HepG2 (cell line): ENCODE measurements at regions not wholly inside any gene's neighbourhood (a gene's known extent, or its start where the extent isn't known, plus 50 kb on each side); places are given as distances from the start of the nearest gene placed in this dataset.

ENCODE experiments used
- ATAC-seq: fragments of 200-7000 bp; cut with Tn5 transposase; 3 replicates; pipeline ENCODE4 v1.9.1; 2020; ENCODE audit warnings: mild to moderate bottlenecking, moderate library complexity
- BruUV-seq: library from RNA; stranded (reverse); fragments of 400-500 nt; replicated peaks from 2 replicates; lab custom pipeline; 2021; lab: Mats Ljungman, UMichigan
- CTCF ChIA-PET: fragments of 300-600 bp; formaldehyde crosslinking; extraction: SDS; loops from one replicate; lab custom pipeline; 2021; ENCODE audit warnings: low total read pairs, inconsistent platforms, low intra/inter-chr PET ratio; lab: Yijun Ruan, JAX
- POLR2A ChIA-PET: fragments of 350-600 bp; sonication (Branson Sonifier 250); formaldehyde crosslinking; loops from one replicate; lab custom pipeline; 2020; ENCODE audit warnings: antibody characterized with exemption, inconsistent platforms; lab: Yijun Ruan, JAX
- DNase-seq: peaks from one replicate; pipeline ENCODE4 v3.0.0-alpha.2; 2015; ENCODE audit warnings: low spot score
- FAIRE-seq: peaks from 3 replicates; lab custom pipeline; 2011; peaks lifted over from hg19 to GRCh38; lab: Jason Lieb, UNC
- H2AFZ ChIP-seq: one replicate; pipeline ENCODE4 v1.6.1; 2011; ENCODE audit warnings: low read length, inconsistent platforms
- H3K27ac ChIP-seq: fragments of 300-600 bp; 3 replicates; pipeline ENCODE4 v1.8.0; 2011; ENCODE audit warnings: mixed run types, mild to moderate bottlenecking, mixed read lengths, low read length, inconsistent platforms; ENCODE audit not compliant: insufficient read depth; ENCODE audit errors: extremely low read length
- H3K27me3 ChIP-seq, 2 experiments: fragments of 200-600 bp in 1 of 2; 2 replicates in 1 of 2; 3 replicates in 1 of 2; pipeline versions ENCODE4 v1.6.0 to v1.8.0; 2011; ENCODE audit warnings: low read length in 2 of 2, mild to moderate bottlenecking in 2 of 2, moderate library complexity in 2 of 2, inconsistent platforms in 1 of 2; ENCODE audit not compliant: insufficient read depth in 2 of 2, control insufficient read depth in 1 of 2
- H3K36me3 ChIP-seq, 2 experiments: fragments of 200-600 bp in 1 of 2; replicated peaks in 1 of 2; 2 replicates in 1 of 2; 3 replicates in 1 of 2; pipeline versions ENCODE4 v1.5.1 to v1.8.0; 2011; ENCODE audit warnings: low read length in 2 of 2, inconsistent platforms in 1 of 2; ENCODE audit not compliant: insufficient read depth in 2 of 2, control insufficient read depth in 1 of 2
- H3K4me1 ChIP-seq: 2 replicates; pipeline ENCODE4 v1.5.1; 2012; ENCODE audit warnings: low read length, inconsistent platforms; ENCODE audit not compliant: insufficient read depth
- H3K4me2 ChIP-seq: 2 replicates; pipeline ENCODE4 v1.6.0; 2011; ENCODE audit warnings: low read depth, low read length, inconsistent platforms
- H3K4me3 ChIP-seq, 3 experiments: fragments of 200-600 bp in 1 of 3; sonication (generic), shearing (Covaris generic) in 1 of 3; replicated peaks in 1 of 3; 2 replicates each; pipeline ENCODE4 v1.5.1; 2011 to 2016; ENCODE audit warnings: low read length in 3 of 3, inconsistent platforms in 2 of 3, low read depth in 2 of 3, mild to moderate bottlenecking in 2 of 3, control low read depth in 1 of 3, mixed read lengths in 1 of 3; ENCODE audit not compliant: insufficient read depth in 1 of 3
- H3K79me2 ChIP-seq: one replicate; pipeline ENCODE4 v1.6.1; 2011; ENCODE audit warnings: low read length, inconsistent platforms; ENCODE audit not compliant: insufficient read depth
- H3K9ac ChIP-seq: 2 replicates; pipeline ENCODE4 v1.6.0; 2011; ENCODE audit warnings: mild to moderate bottlenecking, low read depth, low read length, inconsistent platforms; ENCODE audit not compliant: insufficient read depth
- H3K9me3 ChIP-seq: 2 replicates; pipeline ENCODE4 v1.5.1; 2012; ENCODE audit warnings: mild to moderate bottlenecking, low read length
- H4K20me1 ChIP-seq: 2 replicates; pipeline ENCODE4 v1.6.0; 2011; ENCODE audit warnings: inconsistent platforms, mild to moderate bottlenecking, low read length, moderate library complexity; ENCODE audit not compliant: insufficient read depth
- ARNT ChIP-seq: fragments of 450-650 bp; IDR thresholded peaks from 2 replicates; pipeline ENCODE4 v1.6.1; 2017
- BRD4 ChIP-seq: sonication (generic); formaldehyde crosslinking; IDR thresholded peaks from 2 replicates; pipeline ENCODE4 v1.4.0; 2020; ENCODE audit warnings: missing genetic modification reagents
- EED ChIP-seq: sonication (generic); formaldehyde crosslinking; IDR thresholded peaks from 2 replicates; pipeline ENCODE4 v1.5.0; 2020; ENCODE audit warnings: mild to moderate bottlenecking, missing genetic modification reagents
- EP300 ChIP-seq, 3 experiments: sonication (generic) in 1 of 3; formaldehyde crosslinking in 1 of 3; IDR thresholded peaks; 2 replicates each; pipeline versions ENCODE4 v1.5.1 to v1.6.1; 2011 to 2020; ENCODE audit warnings: low read depth in 2 of 3, low read length in 2 of 3, borderline replicate concordance in 1 of 3, improper control_type of control experiment in 1 of 3, mild to moderate bottlenecking in 1 of 3, missing genetic modification reagents in 1 of 3, moderate library complexity in 1 of 3
- IRF1 ChIP-seq: sonication (generic); formaldehyde crosslinking; IDR thresholded peaks from 2 replicates; pipeline ENCODE4 v1.4.0; 2020; ENCODE audit warnings: low read depth, mild to moderate bottlenecking, missing genetic modification reagents
- SP140L ChIP-seq: sonication (generic); formaldehyde crosslinking; IDR thresholded peaks from 2 replicates; pipeline ENCODE4 v1.4.0; 2020; ENCODE audit warnings: missing genetic modification reagents, borderline replicate concordance
- ZC3H4 ChIP-seq: sonication (generic); formaldehyde crosslinking; IDR thresholded peaks from 2 replicates; pipeline ENCODE4 v1.4.0; 2020; ENCODE audit warnings: missing genetic modification reagents, borderline replicate concordance
- ZNF883 ChIP-seq: sonication (generic); formaldehyde crosslinking; IDR thresholded peaks from 2 replicates; pipeline ENCODE4 v1.5.1; 2020; ENCODE audit warnings: mild to moderate bottlenecking, missing genetic modification reagents; ENCODE audit errors: not compliant biosample characterization
- WGBS: methylation state at CpG from one replicate; pipeline ENCODE4 v1.1.6; 2017; ENCODE audit warnings: low lambda C conversion rate; 5-methylcytosine and 5-hydroxymethylcytosine counted together
- in situ Hi-C: cut with HindIII; loops from 2 replicates; pipeline ENCODE4 v1.10.0; 2017; ENCODE audit warnings: low pct_unique_long_range_greater_than_20kb; ENCODE audit not compliant: extremely low pct_ligation_motif_present
- intact Hi-C: fragments of 100-400 bp; cut with micrococcal nuclease; formaldehyde crosslinking; loops from one replicate; pipeline ENCODE4 v1.10.0; 2022; ENCODE audit not compliant: unreplicated experiment

- no peak overlapping the region for H3K27ac ChIP-seq
- H3K4me3 ChIP-seq: no peak overlapping the region
- FAIRE-seq: no peak
- H3K27me3 ChIP-seq: 0 out of 5 replicates have a peak, but pooled peaks cover 0 to 6% of the 10 kb centered on the region in 2 experiments
- no peaks in the 10 kb centered on the region for H3K79me2 ChIP-seq
- no peak overlapping the region for H3K9ac ChIP-seq
- H2AFZ ChIP-seq: no peak overlapping the region
- no TSS peak for BruUV-seq
- H3K4me1 ChIP-seq: no peaks in the 10 kb centered on the region
- no peaks in the 10 kb centered on the region for H3K9me3 ChIP-seq
- intact Hi-C loops: no loop called here
- in situ Hi-C loops: no loop called here
- no peak for TF ChIP-seq ARNT
- no peak for TF ChIP-seq EP300 (IDR thresholded peaks at IDR 0.05; ENCODE audit: low read depth in 2 of 2, low read length in 2 of 2)
- no peak for TF ChIP-seq EP300 (CRISPR knock-in tag; IDR thresholded peaks at IDR 0.05; ENCODE audit: borderline replicate concordance)
- TF ChIP-seq EED (CRISPR knock-in tag): no peak
- TF ChIP-seq SP140L: no peak
- no peak for TF ChIP-seq ZC3H4 (CRISPR knock-in tag)
- TF ChIP-seq ZNF883 (CRISPR knock-in tag): no peak
- TF ChIP-seq BRD4 (CRISPR knock-in tag): no peak
- TF ChIP-seq IRF1 (CRISPR knock-in tag): no peak
- no peak for ATAC-seq
- CTCF ChIA-PET: no interaction called here
- H4K20me1 ChIP-seq: no peaks in the 10 kb centered on the region
- POLR2A ChIA-PET: no interaction called here
- no peak overlapping the region for H3K4me2 ChIP-seq
- H3K36me3 ChIP-seq: no peaks in the 10 kb centered on the region
- no peak for DNase-seq
- 18% methylated on average over 7 of the region's 7 CpGs for WGBS
These were observed 105.8 kb upstream of the MYCN start for GRCh38 chr2:15834381-15835031.
